ENCODE measurements at regions not wholly inside any gene's neighbourhood (a gene's known extent, or its start where the extent isn't known, plus 50 kb on each side); places are given as distances from the start of the nearest gene placed in this dataset.
A peak's percentile ranks its signal among the peaks of the same experiment; 100 is the strongest.

- no peak for DNase-seq
Measured at GRCh38 chr3:70554170-70554569, 241.7 kb upstream of the MDFIC2 start.

- no peak for DNase-seq
Measured at GRCh38 chr3:70550723-70551319, 238.4 kb upstream of the MDFIC2 start.

GRCh38 chr3:70546679-70547078, 234.2 kb upstream of the MDFIC2 start:
- no peak for DNase-seq

- DNase-seq = no peak
Measured at GRCh38 chr3:70543493-70543892, 231.1 kb upstream of the MDFIC2 start.

GRCh38 chr3:70539908-70540307, 227.5 kb upstream of the MDFIC2 start:
- no peak for DNase-seq

GRCh38 chr3:70532806-70533205, 220.4 kb upstream of the MDFIC2 start:
- DNase-seq = no peak

GRCh38 chr3:70531838-70532489, 219.5 kb upstream of the MDFIC2 start:
- DNase-seq = no peak

- DNase-seq = no peak
Measured at GRCh38 chr3:70531063-70531657, 218.7 kb upstream of the MDFIC2 start.

- DNase-seq = no peak
Measured at GRCh38 chr3:70530626-70531025, 218.2 kb upstream of the MDFIC2 start.

GRCh38 chr3:70527026-70527425, 214.6 kb upstream of the MDFIC2 start:
- no peak for DNase-seq

GRCh38 chr3:70519913-70520659, 207.6 kb upstream of the MDFIC2 start:
- no peak for DNase-seq

- DNase-seq = no peak
Measured at GRCh38 chr3:70519026-70519425, 206.6 kb upstream of the MDFIC2 start.

- no peak for DNase-seq
Measured at GRCh38 chr3:70518356-70518755, 205.9 kb upstream of the MDFIC2 start.

- no peak for DNase-seq
Measured at GRCh38 chr3:70517124-70517890, 204.9 kb upstream of the MDFIC2 start.

- DNase-seq = no peak
Measured at GRCh38 chr3:70516076-70516475, 203.6 kb upstream of the MDFIC2 start.

GRCh38 chr3:70507486-70507885, 195.0 kb upstream of the MDFIC2 start:
- no peak for DNase-seq

- no peak for DNase-seq
Measured at GRCh38 chr3:70506775-70507174, 194.3 kb upstream of the MDFIC2 start.

- no peak for DNase-seq
Measured at GRCh38 chr3:70501561-70501960, 189.1 kb upstream of the MDFIC2 start.

- peak; percentile 22 for DNase-seq
Measured at GRCh38 chr3:70488816-70489215, 176.4 kb upstream of the MDFIC2 start.

GRCh38 chr3:70488131-70488530, 175.7 kb upstream of the MDFIC2 start:
- no peak for DNase-seq

GRCh38 chr3:70486414-70487017, 174.1 kb upstream of the MDFIC2 start:
- DNase-seq = no peak

- no peak for DNase-seq
Measured at GRCh38 chr3:70476174-70476573, 163.7 kb upstream of the MDFIC2 start.

Data from NCI-H1048 (cell line).